OCI-LY1 (cell line): ENCODE measurements at regions not wholly inside any gene's neighbourhood (a gene's known extent, or its start where the extent isn't known, plus 50 kb on each side); places are given as distances from the start of the nearest gene placed in this dataset.

Experiments used
- H2AFZ ChIP-seq: fragments of 200-600 bp; sonication (generic), shearing (Covaris generic); 2 replicates; pipeline ENCODE4 v1.6.0; 2014; ENCODE audit warnings: antibody characterized with exemption, mild to moderate bottlenecking, low read length
- H3F3A ChIP-seq: fragments of 200-600 bp; sonication (generic), shearing (Covaris generic); 2 replicates; pipeline ENCODE4 v1.6.0; 2014; ENCODE audit warnings: mild to moderate bottlenecking, antibody characterized with exemption, low read length, moderate library complexity; ENCODE audit not compliant: insufficient read depth
- H3K27ac ChIP-seq: fragments of 200-600 bp; sonication (generic); 2 replicates; pipeline ENCODE4 v1.5.1; 2014; ENCODE audit warnings: low read length, mixed run types, mild to moderate bottlenecking, low read depth; ENCODE audit not compliant: poor library complexity, severe bottlenecking
- H3K27me3 ChIP-seq: fragments of 200-600 bp; sonication (generic); 2 replicates; pipeline ENCODE4 v1.6.0; 2014; ENCODE audit warnings: antibody characterized with exemption, mild to moderate bottlenecking, low read length, moderate library complexity; ENCODE audit not compliant: insufficient read depth
- H3K36me3 ChIP-seq: fragments of 200-600 bp; sonication (generic); 2 replicates; pipeline ENCODE4 v1.6.1; 2014; ENCODE audit warnings: mild to moderate bottlenecking, antibody characterized with exemption, low read length, moderate library complexity, mixed read lengths; ENCODE audit not compliant: insufficient read depth
- H3K4me1 ChIP-seq: fragments of 200-600 bp; sonication (generic); 2 replicates; pipeline ENCODE4 v1.5.1; 2014; ENCODE audit warnings: mild to moderate bottlenecking, low read length, moderate library complexity; ENCODE audit not compliant: insufficient read depth, severe bottlenecking
- H3K4me2 ChIP-seq: fragments of 200-600 bp; sonication (generic), shearing (Covaris generic); 2 replicates; pipeline ENCODE4 v1.6.1; 2014; ENCODE audit warnings: low read length
- H3K4me3 ChIP-seq: fragments of 200-600 bp; sonication (generic); 2 replicates; pipeline ENCODE4 v1.5.1; 2014; ENCODE audit warnings: low read length, low read depth, mild to moderate bottlenecking, mixed read lengths; ENCODE audit not compliant: poor library complexity, severe bottlenecking
- H3K79me2 ChIP-seq: fragments of 200-600 bp; shearing (Covaris generic); 2 replicates; pipeline ENCODE4 v1.6.1; 2016; ENCODE audit warnings: mixed run types, low read length, mixed read lengths; ENCODE audit not compliant: insufficient read depth
- H3K9ac ChIP-seq: fragments of 200-600 bp; sonication (generic), shearing (Covaris generic); 2 replicates; pipeline ENCODE4 v1.6.1; 2014; ENCODE audit warnings: mild to moderate bottlenecking, low read length, mixed read lengths
- H3K9me2 ChIP-seq: fragments of 200-600 bp; sonication (generic), shearing (Covaris generic); 2 replicates; pipeline ENCODE4 v1.6.1; 2014; ENCODE audit warnings: low read depth, mild to moderate bottlenecking, low read length, mixed read lengths
- H3K9me3 ChIP-seq: fragments of 200-600 bp; shearing (Covaris generic); 2 replicates; pipeline ENCODE4 v1.6.1; 2014; ENCODE audit warnings: low read length, mixed read lengths
- H4K20me1 ChIP-seq: fragments of 200-600 bp; sonication (generic), shearing (Covaris generic); 2 replicates; pipeline ENCODE4 v1.6.0; 2016; ENCODE audit warnings: mild to moderate bottlenecking, low read length; ENCODE audit not compliant: insufficient read depth
- EZH2 ChIP-seq: fragments of 200-600 bp; sonication (generic), shearing (Covaris generic); IDR thresholded peaks from 2 replicates; pipeline ENCODE4 v1.8.0; 2017; ENCODE audit warnings: borderline replicate concordance, mixed run types, mild to moderate bottlenecking, antibody characterized with exemption, low read length, moderate library complexity, mixed read lengths
- TF ChIP-seq, protein P1 (sequence below): fragments of 200-600 bp; sonication (generic), shearing (Covaris generic); IDR thresholded peaks from 2 replicates; pipeline ENCODE4 v1.5.1; 2017; ENCODE audit warnings: mild to moderate bottlenecking, antibody characterized with exemption, low read length, moderate library complexity, mixed read lengths

DNA sequence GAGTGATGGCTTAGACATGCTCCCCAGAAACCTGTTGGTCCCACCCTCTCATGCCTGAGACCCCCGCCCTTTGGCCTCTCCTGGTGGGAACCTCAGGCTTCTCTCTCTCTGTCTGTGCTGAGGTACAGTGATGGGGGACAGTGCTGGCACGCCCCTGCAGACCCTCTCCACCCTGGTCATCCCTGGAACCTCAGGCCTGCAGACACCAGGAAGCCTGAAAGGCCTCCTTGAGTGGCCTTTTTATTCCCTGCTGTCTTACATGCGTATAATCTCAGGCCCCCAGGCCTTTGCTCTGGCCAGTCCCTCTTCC, 78.5 kb upstream of the MAFB start:
- Histone ChIP-seq H2AFZ (no peak overlapping the region), H3K9me3 (no peaks in the 10 kb centered on the region), H3K9me2 (no peaks in the 10 kb centered on the region), H3K4me2 (no peak overlapping the region), H3K27ac (no peak overlapping the region), H3K4me1 (peaks cover 23% of the 10 kb centered on the region), H3F3A (no peaks in the 10 kb centered on the region), H4K20me1 (no peaks in the 10 kb centered on the region), H3K27me3 (no peaks in the 10 kb centered on the region; the same call in 1 of the 2 replicates), H3K9ac (no peak overlapping the region), H3K79me2 (no peaks in the 10 kb centered on the region), H3K36me3 (no peaks in the 10 kb centered on the region), H3K4me3 (no peak overlapping the region)
- no peak for TF ChIP-seq EZH2

DNA sequence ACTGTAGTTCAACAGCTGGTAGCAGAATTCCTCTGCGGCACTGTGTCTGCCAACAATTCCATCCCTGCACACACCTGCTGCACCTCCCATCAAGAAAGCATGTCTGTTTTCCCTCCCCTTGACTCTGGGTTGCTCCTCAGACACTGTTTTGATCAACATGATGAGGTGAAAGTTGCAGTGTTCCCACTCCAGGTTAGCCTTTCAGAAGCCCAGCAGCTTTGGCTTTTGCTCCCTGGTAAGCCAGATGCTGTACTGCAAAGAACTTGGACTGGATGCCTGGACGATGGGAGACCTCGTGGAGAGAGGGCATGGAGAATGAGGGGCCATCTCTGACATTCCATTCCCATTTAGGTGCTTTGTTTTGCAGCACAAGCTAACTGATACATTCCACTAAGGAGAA, 79.1 kb upstream of the MAFB start:
- no peak overlapping the region for H3K9ac ChIP-seq
- TF ChIP-seq, protein P1, sequence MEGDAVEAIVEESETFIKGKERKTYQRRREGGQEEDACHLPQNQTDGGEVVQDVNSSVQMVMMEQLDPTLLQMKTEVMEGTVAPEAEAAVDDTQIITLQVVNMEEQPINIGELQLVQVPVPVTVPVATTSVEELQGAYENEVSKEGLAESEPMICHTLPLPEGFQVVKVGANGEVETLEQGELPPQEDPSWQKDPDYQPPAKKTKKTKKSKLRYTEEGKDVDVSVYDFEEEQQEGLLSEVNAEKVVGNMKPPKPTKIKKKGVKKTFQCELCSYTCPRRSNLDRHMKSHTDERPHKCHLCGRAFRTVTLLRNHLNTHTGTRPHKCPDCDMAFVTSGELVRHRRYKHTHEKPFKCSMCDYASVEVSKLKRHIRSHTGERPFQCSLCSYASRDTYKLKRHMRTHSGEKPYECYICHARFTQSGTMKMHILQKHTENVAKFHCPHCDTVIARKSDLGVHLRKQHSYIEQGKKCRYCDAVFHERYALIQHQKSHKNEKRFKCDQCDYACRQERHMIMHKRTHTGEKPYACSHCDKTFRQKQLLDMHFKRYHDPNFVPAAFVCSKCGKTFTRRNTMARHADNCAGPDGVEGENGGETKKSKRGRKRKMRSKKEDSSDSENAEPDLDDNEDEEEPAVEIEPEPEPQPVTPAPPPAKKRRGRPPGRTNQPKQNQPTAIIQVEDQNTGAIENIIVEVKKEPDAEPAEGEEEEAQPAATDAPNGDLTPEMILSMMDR = no peak
- TF ChIP-seq EZH2 = no peak

DNA sequence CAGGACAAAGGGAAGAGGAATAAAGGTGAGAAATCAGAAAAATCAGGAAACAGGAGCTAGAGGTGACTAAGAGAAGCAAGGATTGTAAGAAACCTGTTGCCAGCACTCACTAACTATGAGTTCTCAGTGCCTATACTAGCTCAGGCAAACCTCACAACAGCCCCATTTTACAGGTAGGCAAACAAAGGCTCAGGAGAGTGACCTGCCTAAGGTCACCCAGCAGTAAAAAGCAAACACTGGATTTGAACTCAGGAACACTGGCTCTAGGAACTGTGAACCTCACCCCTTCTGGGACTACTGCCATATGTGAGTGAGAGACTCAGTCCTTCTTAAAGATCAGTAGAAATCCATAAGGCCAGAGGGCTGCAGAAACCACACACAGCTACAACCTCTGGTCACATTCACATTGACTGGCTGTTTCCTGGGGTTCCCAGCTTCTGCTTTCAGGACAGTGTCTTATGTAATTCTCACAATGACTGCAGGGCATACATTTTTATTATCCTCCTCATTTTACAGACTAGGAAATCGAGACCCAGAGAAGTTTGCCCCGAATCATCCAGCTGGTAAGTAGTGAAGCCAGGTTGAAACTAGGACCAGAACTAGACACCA, 80.7 kb upstream of the MAFB start:
- no peaks in the 10 kb centered on the region for H3K9me3 ChIP-seq
- no peak overlapping the region for H3K4me2 ChIP-seq
- H3K27ac ChIP-seq = no peak overlapping the region
- H4K20me1 ChIP-seq = no peaks in the 10 kb centered on the region
- H3K36me3 ChIP-seq = no peaks in the 10 kb centered on the region
- no peak overlapping the region for H3K9ac ChIP-seq
- H3K4me1 ChIP-seq = peaks cover 24% of the 10 kb centered on the region
- no peak overlapping the region for H3K4me3 ChIP-seq
- no peaks in the 10 kb centered on the region for H3F3A ChIP-seq
- no peaks in the 10 kb centered on the region for H3K79me2 ChIP-seq
- H2AFZ ChIP-seq = no peak overlapping the region
- TF ChIP-seq, protein P1 = no peak
- no peak for TF ChIP-seq EZH2
- H3K9me2 ChIP-seq = no peaks in the 10 kb centered on the region
- no peaks in the 10 kb centered on the region for H3K27me3 ChIP-seq

More for the DNA sequence above, 79.1 kb upstream of the MAFB start:
- Histone ChIP-seq H3K27ac (no peak overlapping the region), H2AFZ (no peak overlapping the region), H3K4me2 (no peak overlapping the region), H3K9me3 (no peaks in the 10 kb centered on the region), H3K27me3 (no peaks in the 10 kb centered on the region; the same call in 1 of the 2 replicates), H4K20me1 (no peaks in the 10 kb centered on the region), H3K79me2 (no peaks in the 10 kb centered on the region), H3K4me1 (peaks cover 19% of the 10 kb centered on the region), H3K4me3 (no peak overlapping the region), H3K36me3 (no peaks in the 10 kb centered on the region), H3F3A (no peaks in the 10 kb centered on the region), H3K9me2 (no peaks in the 10 kb centered on the region)

DNA sequence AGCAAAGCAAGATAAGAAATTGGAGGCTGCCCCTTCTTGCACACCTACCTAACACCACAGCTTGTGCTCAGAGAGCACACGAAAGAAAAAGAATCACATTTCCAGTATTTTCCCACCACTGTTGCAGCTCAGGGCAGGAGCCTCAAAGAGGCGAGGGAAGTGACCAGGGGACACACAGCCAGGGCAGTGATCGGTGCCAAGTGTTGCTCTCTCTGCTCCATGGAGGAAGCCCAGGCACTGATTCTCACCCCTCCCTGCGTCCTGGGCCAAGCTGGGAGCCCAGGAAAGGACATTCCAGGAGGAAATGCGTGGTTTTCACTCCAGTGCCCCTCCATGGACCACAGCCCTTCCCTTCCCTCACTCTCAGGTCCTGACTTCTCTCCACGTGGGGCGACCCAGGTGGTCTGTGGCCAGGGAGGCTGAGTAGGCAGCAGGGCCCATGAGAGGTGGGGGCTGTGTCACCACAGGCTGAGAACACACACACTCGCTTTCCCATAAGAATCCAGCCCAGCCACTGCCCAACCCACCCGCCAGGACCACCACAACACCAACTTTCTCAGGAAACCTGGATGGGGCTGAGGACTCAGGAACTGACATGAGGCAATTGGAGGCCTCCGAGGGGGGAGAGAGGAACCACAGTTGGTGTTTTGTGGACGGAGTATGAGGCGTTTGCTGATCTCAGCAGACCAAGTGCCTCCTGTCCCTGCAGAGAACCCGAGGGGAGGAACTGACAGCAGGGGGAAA, 81.7 kb upstream of the MAFB start:
- Histone ChIP-seq H3K4me3 (no peak overlapping the region), H3K4me2 (no peak overlapping the region), H4K20me1 (no peaks in the 10 kb centered on the region), H3K9ac (no peak overlapping the region), H3K9me2 (no peaks in the 10 kb centered on the region), H3K79me2 (no peaks in the 10 kb centered on the region), H3K27ac (no peak overlapping the region), H3K36me3 (no peaks in the 10 kb centered on the region), H3K9me3 (no peaks in the 10 kb centered on the region), H3K27me3 (no peaks in the 10 kb centered on the region), H3F3A (no peaks in the 10 kb centered on the region), H3K4me1 (peaks cover 23% of the 10 kb centered on the region), H2AFZ (no peak overlapping the region)
- TF ChIP-seq, protein P1 = no peak
- TF ChIP-seq EZH2 = no peak
